K562 (cell line): ENCODE measurements at regions not wholly inside any gene's neighbourhood (a gene's known extent, or its start where the extent isn't known, plus 50 kb on each side); places are given as distances from the start of the nearest gene placed in this dataset.

Experiments
- ADNP ChIP-seq: fragments of 200-800 bp; sonication (Bioruptor generic); IDR thresholded peaks from 2 replicates; pipeline ENCODE4 v1.6.1; 2016; ENCODE audit warnings: missing genetic modification characterization, missing compliant biosample characterization
- BACH1 ChIP-seq: fragments of 200-800 bp; sonication (Bioruptor generic); IDR thresholded peaks from 2 replicates; pipeline ENCODE4 v1.6.1; 2016; ENCODE audit warnings: missing genetic modification characterization, missing compliant biosample characterization
- BHLHE40 ChIP-seq: IDR thresholded peaks from 2 replicates; pipeline ENCODE4 v1.6.1; 2011; ENCODE audit warnings: low read length, improper control_type of control experiment
- CBX8 ChIP-seq: fragments of 200-600 bp; sonication (generic); IDR thresholded peaks from 2 replicates; pipeline ENCODE4 v1.6.1; 2012; ENCODE audit warnings: borderline replicate concordance, mixed run types, low read depth, mild to moderate bottlenecking, moderate library complexity, mixed read lengths, low read length, control low read depth, inconsistent platforms; ENCODE audit not compliant: poor library complexity, severe bottlenecking; ENCODE audit errors: extremely low read depth
- GTF2F1 ChIP-seq: IDR thresholded peaks from 2 replicates; pipeline ENCODE4 v1.6.1; 2011; ENCODE audit warnings: low read depth, low read length, improper control_type of control experiment
- HLTF ChIP-seq: fragments of 450-650 bp; IDR thresholded peaks from 2 replicates; pipeline ENCODE4 v1.6.1; 2016
- KDM1A ChIP-seq, 2 experiments: fragments of 450-650 bp; IDR thresholded peaks; 2 replicates each; pipeline ENCODE4 v1.6.1; 2016; ENCODE audit warnings: mild to moderate bottlenecking in 2 of 2
- MLLT1 ChIP-seq, 2 experiments: fragments of 450-650 bp; IDR thresholded peaks; 2 replicates each; pipeline ENCODE4 v1.6.1; 2016
- NFE2L1 ChIP-seq: fragments of 450-650 bp; IDR thresholded peaks from 2 replicates; pipeline ENCODE4 v1.6.1; 2016; ENCODE audit warnings: missing genetic modification characterization, low read depth, mild to moderate bottlenecking, missing compliant biosample characterization, moderate library complexity, borderline replicate concordance
- NFIC ChIP-seq: fragments of 450-650 bp; IDR thresholded peaks from 2 replicates; pipeline ENCODE4 v1.6.1; 2017; ENCODE audit warnings: mild to moderate bottlenecking, inconsistent platforms
- NR3C1 ChIP-seq: sonication (generic); formaldehyde crosslinking; IDR thresholded peaks from 2 replicates; pipeline ENCODE4 v1.8.1; 2022; ENCODE audit warnings: missing genetic modification reagents
- POLR2AphosphoS2 ChIP-seq: IDR thresholded peaks from 2 replicates; pipeline ENCODE4 v1.6.1; 2012; ENCODE audit warnings: low read length, improper control_type of control experiment
- RFX5 ChIP-seq: IDR thresholded peaks from 2 replicates; pipeline ENCODE4 v1.6.1; 2011; ENCODE audit warnings: low read depth, mild to moderate bottlenecking, improper control_type of control experiment, low read length
- TAF9B ChIP-seq: fragments of 450-650 bp; IDR thresholded peaks from 2 replicates; pipeline ENCODE4 v1.6.1; 2018; ENCODE audit warnings: mild to moderate bottlenecking; ENCODE audit not compliant: partially characterized antibody
- ZBED1 ChIP-seq: IDR thresholded peaks from 2 replicates; pipeline ENCODE4 v1.6.1; 2014
- ZNF24 ChIP-seq: fragments of 450-650 bp; IDR thresholded peaks from 2 replicates; pipeline ENCODE4 v1.6.1; 2016
- ZNF3 ChIP-seq: fragments of 250-450 bp; sonication (Bioruptor Pico); IDR thresholded peaks from 2 replicates; pipeline ENCODE4 v1.5.0; 2021; ENCODE audit warnings: mild to moderate bottlenecking, moderate library complexity
- TF ChIP-seq, protein P1 (sequence below), 2 experiments: fragments of 450-650 bp; IDR thresholded peaks; 2 replicates each; pipeline ENCODE4 v1.6.1; 2018; ENCODE audit warnings: mild to moderate bottlenecking in 2 of 2, low read depth in 1 of 2; ENCODE audit not compliant: partially characterized antibody in 2 of 2
- TF ChIP-seq, protein P2 (sequence below): fragments of 250-450 bp; sonication (Bioruptor Pico); IDR thresholded peaks from 2 replicates; pipeline ENCODE4 v1.4.0; 2020; ENCODE audit warnings: mild to moderate bottlenecking, moderate library complexity
- TF ChIP-seq, protein P3 (sequence below): fragments of 450-650 bp; conservative IDR thresholded peaks from 2 replicates; pipeline ENCODE4 v1.6.1; 2016; ENCODE audit warnings: missing genetic modification characterization, low read depth, mild to moderate bottlenecking, control low read depth, missing compliant biosample characterization
- TF ChIP-seq, protein P4 (sequence below): fragments of 450-650 bp; conservative IDR thresholded peaks from 2 replicates; pipeline ENCODE4 v1.6.1; 2016; ENCODE audit warnings: missing genetic modification characterization, low read depth, mild to moderate bottlenecking, missing compliant biosample characterization, moderate library complexity

- TF ChIP-seq, protein P1, sequence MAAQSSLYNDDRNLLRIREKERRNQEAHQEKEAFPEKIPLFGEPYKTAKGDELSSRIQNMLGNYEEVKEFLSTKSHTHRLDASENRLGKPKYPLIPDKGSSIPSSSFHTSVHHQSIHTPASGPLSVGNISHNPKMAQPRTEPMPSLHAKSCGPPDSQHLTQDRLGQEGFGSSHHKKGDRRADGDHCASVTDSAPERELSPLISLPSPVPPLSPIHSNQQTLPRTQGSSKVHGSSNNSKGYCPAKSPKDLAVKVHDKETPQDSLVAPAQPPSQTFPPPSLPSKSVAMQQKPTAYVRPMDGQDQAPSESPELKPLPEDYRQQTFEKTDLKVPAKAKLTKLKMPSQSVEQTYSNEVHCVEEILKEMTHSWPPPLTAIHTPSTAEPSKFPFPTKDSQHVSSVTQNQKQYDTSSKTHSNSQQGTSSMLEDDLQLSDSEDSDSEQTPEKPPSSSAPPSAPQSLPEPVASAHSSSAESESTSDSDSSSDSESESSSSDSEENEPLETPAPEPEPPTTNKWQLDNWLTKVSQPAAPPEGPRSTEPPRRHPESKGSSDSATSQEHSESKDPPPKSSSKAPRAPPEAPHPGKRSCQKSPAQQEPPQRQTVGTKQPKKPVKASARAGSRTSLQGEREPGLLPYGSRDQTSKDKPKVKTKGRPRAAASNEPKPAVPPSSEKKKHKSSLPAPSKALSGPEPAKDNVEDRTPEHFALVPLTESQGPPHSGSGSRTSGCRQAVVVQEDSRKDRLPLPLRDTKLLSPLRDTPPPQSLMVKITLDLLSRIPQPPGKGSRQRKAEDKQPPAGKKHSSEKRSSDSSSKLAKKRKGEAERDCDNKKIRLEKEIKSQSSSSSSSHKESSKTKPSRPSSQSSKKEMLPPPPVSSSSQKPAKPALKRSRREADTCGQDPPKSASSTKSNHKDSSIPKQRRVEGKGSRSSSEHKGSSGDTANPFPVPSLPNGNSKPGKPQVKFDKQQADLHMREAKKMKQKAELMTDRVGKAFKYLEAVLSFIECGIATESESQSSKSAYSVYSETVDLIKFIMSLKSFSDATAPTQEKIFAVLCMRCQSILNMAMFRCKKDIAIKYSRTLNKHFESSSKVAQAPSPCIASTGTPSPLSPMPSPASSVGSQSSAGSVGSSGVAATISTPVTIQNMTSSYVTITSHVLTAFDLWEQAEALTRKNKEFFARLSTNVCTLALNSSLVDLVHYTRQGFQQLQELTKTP (IDR thresholded peaks at IDR 0.05; ENCODE audit: low read depth in 1 of 2, partially characterized antibody in 2 of 2): no peak
- TF ChIP-seq NR3C1 (CRISPR knock-in tag): no peak
- TF ChIP-seq TAF9B: peak; percentile 33
- TF ChIP-seq GTF2F1: no peak
- no peak for TF ChIP-seq CBX8
- TF ChIP-seq ZNF24: no peak
- peak; percentile 75 for TF ChIP-seq BHLHE40
- TF ChIP-seq, protein P2, sequence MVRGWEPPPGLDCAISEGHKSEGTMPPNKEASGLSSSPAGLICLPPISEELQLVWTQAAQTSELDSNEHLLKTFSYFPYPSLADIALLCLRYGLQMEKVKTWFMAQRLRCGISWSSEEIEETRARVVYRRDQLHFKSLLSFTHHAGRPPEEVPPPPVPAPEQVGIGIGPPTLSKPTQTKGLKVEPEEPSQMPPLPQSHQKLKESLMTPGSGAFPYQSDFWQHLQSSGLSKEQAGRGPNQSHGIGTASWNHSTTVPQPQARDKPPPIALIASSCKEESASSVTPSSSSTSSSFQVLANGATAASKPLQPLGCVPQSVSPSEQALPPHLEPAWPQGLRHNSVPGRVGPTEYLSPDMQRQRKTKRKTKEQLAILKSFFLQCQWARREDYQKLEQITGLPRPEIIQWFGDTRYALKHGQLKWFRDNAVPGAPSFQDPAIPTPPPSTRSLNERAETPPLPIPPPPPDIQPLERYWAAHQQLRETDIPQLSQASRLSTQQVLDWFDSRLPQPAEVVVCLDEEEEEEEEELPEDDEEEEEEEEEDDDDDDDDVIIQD (CRISPR knock-in tag): no peak
- TF ChIP-seq MLLT1 (IDR thresholded peaks at IDR 0.05): no peak
- TF ChIP-seq, protein P3, sequence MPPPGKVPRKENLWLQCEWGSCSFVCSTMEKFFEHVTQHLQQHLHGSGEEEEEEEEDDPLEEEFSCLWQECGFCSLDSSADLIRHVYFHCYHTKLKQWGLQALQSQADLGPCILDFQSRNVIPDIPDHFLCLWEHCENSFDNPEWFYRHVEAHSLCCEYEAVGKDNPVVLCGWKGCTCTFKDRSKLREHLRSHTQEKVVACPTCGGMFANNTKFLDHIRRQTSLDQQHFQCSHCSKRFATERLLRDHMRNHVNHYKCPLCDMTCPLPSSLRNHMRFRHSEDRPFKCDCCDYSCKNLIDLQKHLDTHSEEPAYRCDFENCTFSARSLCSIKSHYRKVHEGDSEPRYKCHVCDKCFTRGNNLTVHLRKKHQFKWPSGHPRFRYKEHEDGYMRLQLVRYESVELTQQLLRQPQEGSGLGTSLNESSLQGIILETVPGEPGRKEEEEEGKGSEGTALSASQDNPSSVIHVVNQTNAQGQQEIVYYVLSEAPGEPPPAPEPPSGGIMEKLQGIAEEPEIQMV (tag): no peak
- TF ChIP-seq ADNP (tag): no peak
- TF ChIP-seq HLTF: no peak
- TF ChIP-seq POLR2AphosphoS2: no peak
- TF ChIP-seq KDM1A (IDR thresholded peaks at IDR 0.05): no peak
- TF ChIP-seq NFE2L1: peak; percentile 40; the same call in 1 of the 2 replicates
- peak; percentile 77; the same call in 1 of the 2 replicates for TF ChIP-seq BACH1
- TF ChIP-seq NFIC: no peak
- TF ChIP-seq, protein P4, sequence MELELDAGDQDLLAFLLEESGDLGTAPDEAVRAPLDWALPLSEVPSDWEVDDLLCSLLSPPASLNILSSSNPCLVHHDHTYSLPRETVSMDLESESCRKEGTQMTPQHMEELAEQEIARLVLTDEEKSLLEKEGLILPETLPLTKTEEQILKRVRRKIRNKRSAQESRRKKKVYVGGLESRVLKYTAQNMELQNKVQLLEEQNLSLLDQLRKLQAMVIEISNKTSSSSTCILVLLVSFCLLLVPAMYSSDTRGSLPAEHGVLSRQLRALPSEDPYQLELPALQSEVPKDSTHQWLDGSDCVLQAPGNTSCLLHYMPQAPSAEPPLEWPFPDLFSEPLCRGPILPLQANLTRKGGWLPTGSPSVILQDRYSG: peak; percentile 87
- TF ChIP-seq ZNF3 (CRISPR knock-in tag): no peak
- no peak for TF ChIP-seq RFX5
- no peak for TF ChIP-seq ZBED1
Observed at GRCh38 chr19:28553005-28553404, 659.9 kb downstream of the UQCRFS1 start (continued).
